GM12891 (cell line): ENCODE measurements at regions not wholly inside any gene's neighbourhood (a gene's known extent, or its start where the extent isn't known, plus 50 kb on each side); places are given as distances from the start of the nearest gene placed in this dataset.
"Not testable (repeated sequence)": the region's sequence is repeated elsewhere in the genome, so short reads cannot be mapped to it uniquely, and the experiment has no call there.

Experiments
- POLR2A ChIP-seq: IDR thresholded peaks from 2 replicates; pipeline ENCODE4 v1.6.1; 2011; ENCODE audit warnings: low read depth, low read length, control low read depth
- POLR2AphosphoS5 ChIP-seq: IDR thresholded peaks from 2 replicates; pipeline ENCODE4 v1.6.1; 2011; ENCODE audit warnings: low read depth, low read length, control low read depth

DNA sequence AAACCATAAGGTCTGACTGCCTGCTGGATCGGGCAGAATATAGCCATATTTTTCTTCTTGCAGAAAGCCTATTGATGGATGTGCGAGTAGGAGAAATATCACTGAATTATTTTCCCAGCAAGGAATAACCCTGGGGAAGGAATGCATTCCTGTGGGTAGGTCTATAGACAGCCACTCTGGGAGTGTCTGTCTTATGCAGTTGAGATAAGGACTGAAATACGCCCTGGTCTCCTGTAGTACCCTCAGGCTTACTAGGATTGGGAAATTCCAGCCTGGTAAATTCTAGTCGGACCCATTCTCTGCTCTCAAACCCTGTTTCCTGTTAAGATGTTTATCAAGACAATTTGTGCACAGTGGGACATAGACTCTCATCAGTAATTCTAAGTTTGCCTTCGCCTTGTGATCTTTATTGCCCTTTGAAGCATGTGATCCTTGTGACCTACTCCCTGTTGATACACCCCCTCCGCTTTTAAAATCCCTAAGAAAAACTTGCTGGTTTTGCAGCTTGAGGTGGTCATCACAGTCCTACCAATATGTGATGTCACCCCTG is 506.3 kb downstream of the SOX11 start:
- not testable (repeated sequence) for TF ChIP-seq POLR2A, POLR2AphosphoS5
